ENCODE measurements at regions not wholly inside any gene's neighbourhood (a gene's known extent, or its start where the extent isn't known, plus 50 kb on each side); places are given as distances from the start of the nearest gene placed in this dataset.
A peak's percentile ranks its signal among the peaks of the same experiment; 100 is the strongest.

GRCh38 chr20:6212903-6213302, 90.1 kb upstream of the FERMT1 start:
- no peak for DNase-seq (ENCODE audit: extremely low read depth in 1 of 11, low read depth in 9 of 11, low spot score in 4 of 11)

GRCh38 chr20:6209093-6209492, 86.3 kb upstream of the FERMT1 start:
- no peak for DNase-seq (ENCODE audit: extremely low read depth in 1 of 11, low read depth in 9 of 11, low spot score in 4 of 11)

GRCh38 chr20:6200092-6200491, 77.3 kb upstream of the FERMT1 start:
- DNase-seq (ENCODE audit: extremely low read depth in 1 of 11, low read depth in 9 of 11, low spot score in 4 of 11) = no peak

GRCh38 chr20:6185268-6185667, 62.4 kb upstream of the FERMT1 start:
- DNase-seq (ENCODE audit: extremely low read depth in 1 of 11, low read depth in 9 of 11, low spot score in 4 of 11) = no peak

GRCh38 chr20:6184086-6184485, 61.3 kb upstream of the FERMT1 start:
- DNase-seq (ENCODE audit: extremely low read depth in 1 of 11, low read depth in 9 of 11, low spot score in 4 of 11) = no peak

DNA sequence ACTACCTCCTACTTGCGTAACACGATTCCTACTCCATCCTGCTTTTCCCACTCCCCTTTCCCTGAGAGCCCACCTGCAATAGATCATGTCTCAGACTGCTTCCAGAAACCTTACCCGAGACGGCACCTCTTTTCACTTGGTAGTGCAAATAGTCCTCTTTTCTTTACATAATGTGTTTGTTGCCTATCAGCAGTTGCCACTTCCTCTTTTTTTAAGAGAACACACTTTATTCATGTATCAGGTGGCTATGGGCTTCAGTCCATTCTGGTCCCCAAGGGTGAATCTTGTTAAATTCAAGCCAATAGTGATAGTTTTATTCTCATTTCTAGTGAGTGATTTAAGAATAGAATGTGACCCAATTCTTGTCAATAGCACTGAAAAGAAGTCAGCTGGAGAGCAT, 57.7 kb upstream of the FERMT1 start:
- DNase-seq (ENCODE audit: extremely low read depth in 1 of 11, low read depth in 9 of 11, low spot score in 4 of 11) = no peak

DNA sequence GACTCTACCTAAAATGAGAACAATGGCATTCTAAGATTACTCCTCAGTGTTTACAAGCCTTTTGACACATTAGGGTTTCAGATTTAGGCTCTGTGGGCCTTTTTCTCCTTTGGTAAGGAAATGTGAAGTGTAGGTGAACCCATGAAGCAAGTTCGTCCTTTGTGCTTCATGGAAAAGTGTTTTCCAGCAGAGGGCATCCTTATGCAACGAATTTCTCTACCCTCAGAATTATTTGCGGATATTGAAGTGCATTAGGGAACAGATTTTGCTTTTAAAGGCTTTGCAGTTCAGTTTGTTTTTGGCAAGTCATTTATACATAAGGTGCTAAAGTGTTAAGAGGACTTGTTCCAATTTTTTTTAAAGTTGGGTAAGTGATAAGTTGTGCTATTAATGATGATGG, 55.7 kb upstream of the FERMT1 start:
- DNase-seq (ENCODE audit: extremely low read depth in 1 of 11, low read depth in 9 of 11, low spot score in 4 of 11) = peak in 2 of 11 donors; percentile 26 to 38

GRCh38 chr20:6173481-6173880, 50.7 kb upstream of the FERMT1 start:
- DNase-seq (ENCODE audit: extremely low read depth in 1 of 11, low read depth in 9 of 11, low spot score in 4 of 11) = no peak

All from renal cortex interstitium (tissue), 11 donors.